Stimulated activated CD8-positive, alpha-beta memory T cell treated with anti-CD3 and anti-CD28 coated beads, Interleukin-7, amount 100 ng/mL, for 1 hour (primary cell): ENCODE measurements at regions not wholly inside any gene's neighbourhood (a gene's known extent, or its start where the extent isn't known, plus 50 kb on each side); places are given as distances from the start of the nearest gene placed in this dataset.

Source experiments
- DNase-seq, 2 donors: peaks; one replicate each; pipeline ENCODE4 v3.0.0-alpha.2; 2020; ENCODE audit warnings: low read depth in 2 of 2

DNA sequence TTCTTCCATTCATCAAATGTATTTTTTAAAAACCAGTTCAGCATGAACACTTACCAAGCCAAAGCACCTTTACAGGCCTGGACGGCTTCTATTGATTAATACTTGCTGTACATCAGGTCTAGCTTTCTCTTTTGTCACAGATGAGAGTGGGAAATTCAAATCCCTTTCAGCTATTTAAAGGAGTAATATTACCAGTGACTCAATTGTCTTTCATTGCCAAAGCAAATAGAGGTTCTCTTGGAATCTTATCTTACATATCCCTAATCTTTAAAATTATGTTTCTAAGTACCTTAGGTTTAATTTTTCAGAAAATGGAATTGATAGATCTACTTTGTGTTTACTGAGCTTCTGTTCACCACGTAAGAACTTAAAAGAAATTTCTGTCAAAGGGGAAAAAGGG, 922.9 kb downstream of the NSUN3 start:
- no peak for DNase-seq

DNA sequence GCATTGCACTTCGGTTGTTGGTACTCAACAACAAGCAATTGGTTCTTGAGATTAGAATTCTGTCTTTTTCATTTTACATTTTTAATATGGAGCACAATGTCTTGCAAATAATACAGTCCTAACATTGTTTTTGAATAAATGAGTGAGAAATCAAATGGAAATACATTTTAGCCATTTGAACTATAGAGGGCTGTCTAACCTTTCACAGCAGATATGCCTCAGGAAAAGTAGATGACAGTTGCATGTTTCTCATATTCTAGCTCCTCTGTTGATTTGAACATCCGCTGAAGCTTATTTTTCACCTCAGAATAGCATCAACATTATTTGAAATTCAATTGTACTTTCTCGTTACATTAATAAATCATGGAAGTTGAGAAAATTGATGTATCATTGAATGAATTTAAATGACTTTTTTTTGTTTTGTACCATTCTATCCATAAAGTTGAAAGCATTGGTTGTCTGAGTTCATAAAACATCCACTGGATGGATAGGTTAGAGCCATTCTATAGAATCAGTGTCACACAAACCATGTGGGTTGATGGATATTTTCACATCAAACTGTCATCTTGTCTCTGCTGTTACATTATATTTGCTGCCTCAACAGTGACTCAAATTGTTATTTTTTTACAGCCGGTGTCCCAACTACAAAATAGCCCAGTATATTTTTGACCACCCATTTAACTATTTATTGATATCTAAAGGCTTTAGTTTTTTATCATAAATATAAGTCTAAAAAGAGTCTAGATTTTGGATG, 928.3 kb downstream of the NSUN3 start:
- DNase-seq: no peak

DNA sequence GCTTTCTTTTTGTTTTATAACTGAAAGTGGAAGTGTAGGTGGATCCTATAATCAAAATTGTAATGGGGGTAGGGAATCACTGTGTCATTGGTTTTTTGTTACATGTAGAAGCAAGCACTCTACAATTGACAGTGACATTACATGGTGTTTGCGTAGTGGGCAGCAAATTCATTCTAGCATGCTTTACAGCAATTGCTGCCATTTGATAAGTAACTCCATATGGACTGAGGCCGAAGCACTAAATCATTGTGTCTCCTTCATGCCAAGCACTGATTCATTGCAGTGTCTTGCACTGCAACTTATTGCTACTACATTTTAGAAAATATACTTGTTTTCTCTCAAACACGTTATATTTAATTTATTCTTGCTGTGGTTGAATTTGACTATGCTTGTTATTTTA, 933.9 kb downstream of the NSUN3 start:
- no peak for DNase-seq

DNA sequence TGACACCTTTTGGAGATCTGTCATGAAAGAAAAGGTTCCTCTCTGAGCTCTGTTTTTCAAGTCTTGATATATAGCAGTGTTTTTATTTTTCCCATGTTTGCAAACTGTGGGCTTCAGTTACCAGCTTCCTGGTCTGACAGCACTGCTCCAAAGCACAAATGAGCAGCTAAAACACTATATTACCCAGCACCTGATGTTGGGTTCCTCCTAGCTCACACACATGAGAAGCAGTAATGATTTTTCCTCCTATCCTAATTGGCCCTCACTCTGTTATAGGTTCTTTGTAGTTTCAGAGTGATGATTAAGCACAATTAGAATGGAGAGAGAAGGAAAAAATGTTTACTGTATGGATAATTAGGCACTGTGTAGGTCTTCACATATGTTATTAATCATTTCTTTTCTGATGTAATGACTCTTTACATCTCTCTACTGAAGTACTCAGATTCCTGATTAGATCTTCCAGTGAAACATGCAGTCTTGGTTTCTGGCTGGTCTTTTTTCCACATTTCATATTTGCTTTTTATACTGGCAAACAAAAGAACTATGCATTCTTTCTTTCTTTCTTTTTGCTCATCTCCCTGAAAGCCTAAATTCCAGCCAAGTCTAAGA, 939.7 kb downstream of the NSUN3 start:
- no peak for DNase-seq

DNA sequence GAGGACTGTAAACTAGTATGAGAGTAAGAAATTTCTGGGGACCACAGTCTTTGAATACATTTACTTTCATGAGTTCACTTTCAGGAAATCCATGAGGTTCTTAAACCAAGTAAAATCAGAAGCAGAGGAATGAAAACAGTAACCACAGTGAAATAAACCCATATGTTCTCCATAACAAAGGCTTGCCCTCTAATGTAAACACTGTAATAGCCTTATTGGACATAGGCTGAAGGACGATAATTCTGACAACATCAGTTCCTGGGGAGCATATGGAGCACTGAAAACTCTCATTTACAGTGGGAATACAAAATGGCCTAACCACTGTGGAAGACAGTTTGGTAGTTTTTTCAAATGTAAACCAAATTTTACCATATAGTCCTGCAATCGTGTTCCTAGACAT, 965.8 kb downstream of the NSUN3 start:
- no peak for DNase-seq

DNA sequence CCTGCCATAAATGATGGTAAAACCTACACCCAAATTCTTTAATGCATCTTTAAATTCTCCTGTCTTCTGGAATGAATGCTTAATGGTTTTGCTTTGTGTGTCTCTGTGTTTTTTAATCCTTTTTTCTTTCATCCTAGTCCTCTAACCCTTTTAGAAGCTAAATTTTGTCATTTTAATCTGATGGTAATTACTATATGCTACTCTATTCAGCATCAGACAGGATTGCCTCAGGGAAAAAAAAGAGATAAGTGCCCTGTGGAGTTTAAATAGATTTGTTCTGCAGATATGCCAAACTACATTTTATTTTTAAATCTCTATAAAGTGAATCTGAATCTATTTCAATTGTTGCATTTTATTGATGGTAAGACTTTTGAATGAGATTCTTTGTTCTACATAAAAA, 966.8 kb downstream of the NSUN3 start:
- DNase-seq: no peak

DNA sequence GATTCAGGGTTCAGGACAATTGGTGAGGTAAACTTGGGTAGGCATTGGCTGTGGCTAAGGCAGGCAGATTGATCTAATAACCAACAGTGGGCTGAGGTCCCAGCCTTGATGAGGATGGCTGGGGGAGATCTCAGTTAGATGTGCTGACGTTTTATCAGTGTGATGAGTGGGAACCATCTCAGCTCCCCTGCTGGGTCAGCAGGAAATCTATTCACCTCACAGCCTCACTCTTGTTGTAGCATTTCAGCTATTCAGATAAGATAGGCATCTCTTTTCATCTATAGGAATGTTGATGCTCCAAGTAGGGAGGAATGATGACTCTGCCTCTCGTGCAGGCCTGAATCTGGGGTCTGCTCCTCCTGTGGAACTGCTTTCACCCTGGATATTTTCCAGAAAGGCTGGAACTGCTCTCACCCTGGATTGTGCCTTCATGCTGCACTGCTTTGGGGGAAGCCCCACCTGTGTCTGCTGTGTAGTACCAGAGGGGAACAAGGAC, 973.7 kb downstream of the NSUN3 start:
- no peak for DNase-seq

DNA sequence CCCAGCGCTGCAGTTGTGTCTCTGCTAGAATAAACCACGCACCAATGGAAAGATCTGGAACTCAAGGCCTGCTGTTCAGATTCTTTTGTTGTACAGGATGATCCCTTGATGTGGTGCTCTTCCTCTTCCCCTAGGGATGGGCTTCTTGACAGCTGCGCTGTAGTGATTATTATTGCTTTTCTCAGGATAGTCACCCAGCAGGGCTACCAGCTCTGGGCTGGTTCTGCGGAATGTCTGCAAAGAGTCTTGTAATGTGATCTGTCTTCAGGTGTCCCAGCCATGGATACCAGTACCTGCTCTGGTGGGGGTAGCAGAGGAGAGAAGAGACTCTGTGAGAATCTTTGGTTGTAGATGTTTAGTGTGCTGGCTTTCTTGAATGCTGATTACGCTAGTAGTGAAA, 974.2 kb downstream of the NSUN3 start:
- no peak for DNase-seq

DNA sequence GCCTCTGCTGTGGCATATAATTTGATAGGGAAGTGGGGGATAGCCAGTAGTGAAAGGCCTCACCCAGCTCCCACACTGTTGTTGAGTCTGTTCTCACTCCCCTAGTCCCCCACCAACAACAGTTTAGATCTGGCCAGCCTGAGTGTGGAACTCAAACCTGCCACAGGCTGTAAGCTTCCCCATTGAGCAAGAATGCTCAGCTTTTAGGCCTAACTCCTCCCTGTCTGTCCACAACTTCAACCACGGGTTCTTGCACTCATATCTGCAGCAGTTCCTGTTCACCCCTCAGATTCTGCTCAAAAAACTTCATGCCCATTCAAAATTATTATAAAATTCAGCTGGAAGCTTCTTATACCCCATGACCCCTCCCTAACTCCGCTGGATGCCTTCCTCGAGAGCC, 975.1 kb downstream of the NSUN3 start:
- no peak for DNase-seq

DNA sequence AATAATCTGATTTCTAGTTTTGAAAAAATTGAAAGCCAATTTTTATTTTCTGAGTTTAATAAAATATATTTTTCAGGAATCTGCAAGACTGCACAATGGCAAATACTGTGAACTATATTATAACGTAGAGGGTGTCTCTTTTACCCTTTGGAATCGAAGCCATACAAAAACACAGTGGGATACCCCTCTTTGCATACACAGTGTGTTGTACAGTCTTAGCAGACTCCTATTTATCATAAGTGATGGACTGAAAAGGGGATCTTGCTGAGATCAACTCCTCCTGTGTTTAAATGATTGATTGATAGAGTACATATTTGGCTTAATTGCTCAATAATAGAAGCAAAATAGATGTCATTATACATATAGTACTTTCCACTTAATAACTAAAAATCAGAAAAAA, 981.2 kb downstream of the NSUN3 start:
- no peak for DNase-seq

DNA sequence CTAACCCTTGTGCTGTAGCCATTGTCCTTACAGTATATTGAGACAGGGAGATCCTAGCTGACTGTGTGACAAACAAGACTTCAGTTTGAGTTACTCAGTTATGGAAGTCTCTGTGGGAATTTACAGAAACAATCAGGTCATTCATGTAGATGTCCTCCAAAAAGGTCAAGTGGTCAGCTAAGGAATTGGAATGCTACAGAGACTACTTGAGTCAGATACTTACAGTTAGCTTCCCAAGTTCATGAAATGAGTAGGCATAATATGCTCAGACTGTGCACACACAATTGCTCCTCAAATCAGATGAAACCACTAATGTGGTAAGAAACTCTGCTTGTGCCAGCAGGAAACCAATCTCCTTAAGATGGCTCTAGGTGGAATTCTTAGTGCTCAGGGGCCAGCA, 985.7 kb downstream of the NSUN3 start:
- no peak for DNase-seq

DNA sequence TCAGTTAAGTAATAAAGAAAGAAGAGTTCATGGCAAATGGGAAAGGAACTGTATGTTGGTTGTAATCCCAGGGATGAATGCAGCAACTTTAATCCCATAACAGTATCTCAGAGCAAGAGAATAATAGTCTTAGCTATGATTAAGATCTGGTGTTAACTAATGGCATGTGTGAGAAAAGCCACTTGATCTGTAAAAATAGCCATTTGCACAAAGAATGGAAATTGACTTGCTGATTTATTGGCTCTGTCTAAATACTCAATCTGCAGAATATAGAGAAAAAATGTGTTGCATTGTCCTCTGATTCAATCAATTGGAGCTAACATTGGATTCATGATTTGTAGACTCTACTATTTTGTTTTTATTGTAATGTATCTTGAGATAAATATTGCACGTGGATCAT, 987.0 kb downstream of the NSUN3 start:
- DNase-seq: no peak

DNA sequence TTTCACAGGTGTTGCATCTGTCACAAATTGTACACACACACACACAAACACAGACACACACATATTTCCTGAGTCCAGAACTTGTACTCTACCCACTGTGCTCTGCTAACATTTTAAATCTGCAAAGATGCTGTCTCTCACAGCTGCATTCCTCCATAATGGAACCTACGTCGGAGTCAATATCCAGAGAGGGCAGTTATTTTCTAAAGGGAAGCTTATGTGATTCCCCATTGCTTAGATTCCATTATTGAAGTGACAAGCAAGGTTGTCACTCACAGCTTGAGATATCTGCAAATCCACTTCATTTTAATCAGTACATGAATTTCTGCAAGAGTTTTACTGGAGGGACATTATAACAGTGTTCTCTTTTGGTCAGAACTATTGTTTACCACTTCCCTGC, 992.4 kb downstream of the NSUN3 start:
- no peak for DNase-seq

DNA sequence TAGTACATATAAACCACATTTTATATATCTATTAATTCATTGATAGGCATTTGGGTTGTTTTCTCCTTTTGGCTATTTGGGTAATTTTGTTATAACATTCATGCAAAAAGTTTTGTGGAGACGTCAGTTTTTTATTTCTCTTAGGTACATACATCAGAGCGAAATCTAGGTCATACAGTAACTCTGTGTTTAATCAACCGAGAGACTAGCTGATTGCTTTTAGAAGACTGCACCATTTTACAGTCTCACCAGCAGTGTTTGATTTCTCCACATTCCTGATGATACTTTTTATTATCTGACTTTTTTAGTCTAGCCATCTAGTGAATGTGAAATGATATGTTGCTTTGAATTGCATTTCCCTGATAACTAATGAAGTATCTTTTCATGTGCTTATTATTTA, 1019.3 kb downstream of the NSUN3 start:
- no peak for DNase-seq

DNA sequence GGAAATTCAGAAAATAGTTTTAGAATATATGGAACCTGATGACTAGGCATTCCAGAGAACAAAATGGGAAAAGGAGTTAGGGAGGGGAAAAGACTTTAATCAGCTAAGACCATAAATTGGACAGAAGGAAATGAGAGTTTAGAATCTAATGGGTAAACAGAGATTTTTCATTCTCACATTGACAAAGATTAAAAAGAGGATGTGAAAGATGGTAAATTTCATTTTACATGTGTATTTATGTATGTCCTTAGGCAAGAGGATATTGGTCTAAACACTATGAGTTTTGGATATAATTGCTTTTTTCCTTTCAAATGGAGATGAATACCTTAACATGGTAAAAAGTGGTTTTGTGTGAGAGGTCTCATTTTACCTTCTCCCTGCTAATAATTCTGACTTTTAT, 1021.9 kb downstream of the NSUN3 start:
- no peak for DNase-seq

DNA sequence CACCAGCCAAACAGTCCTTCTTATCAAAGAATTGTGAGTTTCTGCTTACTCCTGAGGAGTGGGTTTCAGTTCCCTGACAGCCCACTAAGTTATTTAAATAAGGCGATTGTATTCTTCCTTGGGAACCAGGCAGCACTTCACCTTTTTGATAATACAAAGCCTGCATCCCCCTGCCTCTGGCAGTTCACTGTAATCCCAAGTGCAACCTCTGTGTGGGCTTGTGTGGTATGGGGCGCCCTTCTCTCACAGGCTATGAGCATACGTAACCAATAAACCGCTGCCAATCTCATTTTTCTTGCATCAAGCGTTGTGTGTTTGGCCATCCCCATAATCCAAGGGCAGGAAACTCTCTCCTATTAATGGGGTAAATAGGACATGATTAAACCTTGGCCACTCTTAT, 1025.6 kb downstream of the NSUN3 start:
- no peak for DNase-seq

DNA sequence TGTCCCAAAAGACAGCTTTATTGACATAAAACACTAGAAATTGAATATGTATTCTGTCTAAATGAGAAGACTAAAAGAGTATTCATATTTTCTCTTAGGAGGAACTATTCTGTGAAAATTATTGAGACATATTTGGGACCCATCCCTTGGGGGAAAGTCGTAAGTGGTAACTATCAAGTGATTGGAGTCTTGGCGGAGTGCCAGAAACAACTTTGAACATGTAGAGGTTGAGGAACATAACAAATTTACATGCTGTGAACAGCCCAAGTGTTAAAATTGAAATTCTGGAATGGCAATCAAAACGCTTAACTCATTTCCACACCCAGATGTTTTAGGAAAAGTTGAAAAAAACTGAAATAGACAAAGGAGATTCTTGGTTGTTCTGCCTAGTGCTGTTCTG, 1034.6 kb downstream of the NSUN3 start:
- DNase-seq: no peak

DNA sequence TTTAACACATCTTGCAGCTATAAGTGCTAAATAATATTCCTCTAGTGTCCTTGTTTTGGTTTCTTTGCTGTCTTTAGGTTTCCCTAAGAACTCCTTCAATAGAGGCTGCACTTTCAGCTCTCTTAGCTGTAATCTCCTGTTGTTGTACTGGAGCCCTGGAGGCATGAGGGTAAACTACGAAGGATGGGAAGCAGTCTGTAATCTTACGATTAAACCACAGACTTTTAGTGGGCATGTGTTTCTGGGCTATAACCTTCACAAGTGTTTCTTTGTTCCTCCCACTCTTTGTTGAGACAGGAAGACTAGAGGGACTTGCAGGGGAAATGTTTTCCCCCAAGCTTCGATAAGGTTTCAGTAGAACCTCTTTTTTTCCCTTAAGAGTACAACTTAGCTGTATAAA, 1058.1 kb downstream of the NSUN3 start:
- DNase-seq: no peak

DNA sequence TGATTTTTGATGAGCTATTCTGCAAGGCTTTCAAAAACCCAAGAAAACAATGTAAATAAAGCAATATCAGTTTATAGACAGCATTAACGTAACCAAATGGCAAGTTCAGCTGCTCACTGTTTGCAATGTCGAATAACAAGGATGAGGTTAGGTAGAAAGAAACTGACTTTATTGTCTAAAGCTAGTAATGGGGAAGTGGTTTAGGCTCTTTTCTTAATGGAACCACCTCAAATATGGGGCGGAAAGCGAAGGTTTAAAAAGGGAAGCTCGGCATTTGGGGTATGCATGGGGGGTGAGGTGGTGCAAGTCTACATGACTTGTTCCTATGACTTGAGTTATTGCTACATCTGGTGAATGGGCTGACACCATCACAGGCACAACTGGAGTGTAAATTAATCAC, 1060.2 kb downstream of the NSUN3 start:
- DNase-seq: no peak

DNA sequence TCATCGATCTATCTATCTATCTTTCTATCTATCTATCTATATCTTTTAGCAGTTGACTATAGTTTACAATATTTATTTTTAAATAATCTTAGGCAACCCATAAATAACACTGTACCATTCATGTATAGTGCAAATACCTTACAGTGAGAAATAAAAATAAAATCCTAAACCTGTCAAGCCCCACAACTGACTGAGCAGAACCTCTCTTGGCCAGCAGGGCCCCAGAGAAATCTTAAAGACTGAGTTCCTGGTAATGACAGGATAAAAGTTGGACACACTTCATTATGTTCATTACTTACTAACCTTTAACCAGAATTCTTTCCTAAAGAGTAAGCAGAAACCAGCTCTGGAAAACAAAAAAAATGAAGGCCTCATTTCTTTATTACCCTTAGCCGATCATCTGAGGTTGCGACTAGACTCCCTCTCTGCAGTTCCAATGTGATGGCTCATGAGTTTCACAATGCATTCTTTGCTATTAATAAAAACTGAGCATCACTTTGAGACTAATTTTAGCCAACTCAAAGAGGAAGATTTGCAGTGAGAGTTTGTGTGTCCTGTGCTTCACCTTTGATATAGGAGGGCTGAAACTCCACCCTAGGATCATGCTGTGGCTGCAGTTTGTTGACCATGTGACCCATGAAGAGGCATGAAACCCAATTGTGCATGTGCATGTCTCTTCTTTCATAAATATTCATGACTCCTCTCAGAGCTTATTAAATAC, 1072.0 kb downstream of the NSUN3 start:
- no peak for DNase-seq

DNA sequence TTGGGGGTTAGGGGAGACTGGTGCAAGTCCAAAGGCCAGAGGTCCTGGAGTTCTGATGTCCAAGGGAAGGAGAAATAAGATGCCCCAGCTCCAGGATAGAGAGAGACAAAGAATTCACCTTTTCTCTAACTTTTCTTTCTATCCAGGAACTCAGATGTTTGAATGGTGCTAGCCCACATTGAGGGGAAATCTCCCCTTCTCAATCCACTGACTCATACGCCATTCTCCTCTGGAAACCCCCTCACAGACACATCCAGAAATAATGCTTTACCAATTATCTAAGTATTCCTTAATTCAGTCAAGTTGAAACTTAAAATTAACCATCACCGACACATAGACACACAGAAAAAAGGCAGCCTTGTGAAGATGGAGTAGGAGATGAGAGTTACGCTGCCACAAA, 1085.2 kb downstream of the NSUN3 start:
- DNase-seq: no peak

DNA sequence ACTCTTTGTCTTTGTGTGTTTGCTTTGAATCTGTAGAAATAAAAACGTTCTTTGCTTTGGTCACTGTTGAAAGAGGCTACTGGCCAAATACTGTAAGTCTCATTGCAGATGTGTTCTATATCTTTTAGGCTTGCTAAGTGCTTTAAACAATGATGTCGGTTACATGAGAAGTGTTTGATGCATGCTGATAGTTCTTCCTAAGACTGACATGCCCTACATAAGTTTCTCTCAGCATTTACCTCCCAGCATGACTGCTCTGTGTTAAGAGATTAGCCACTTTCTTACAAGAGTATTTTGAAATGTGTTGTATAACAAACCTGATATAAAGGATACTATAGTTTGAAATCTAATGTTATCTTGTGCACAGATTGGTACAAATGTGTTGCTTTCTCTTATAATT, 1088.7 kb downstream of the NSUN3 start:
- no peak for DNase-seq

DNA sequence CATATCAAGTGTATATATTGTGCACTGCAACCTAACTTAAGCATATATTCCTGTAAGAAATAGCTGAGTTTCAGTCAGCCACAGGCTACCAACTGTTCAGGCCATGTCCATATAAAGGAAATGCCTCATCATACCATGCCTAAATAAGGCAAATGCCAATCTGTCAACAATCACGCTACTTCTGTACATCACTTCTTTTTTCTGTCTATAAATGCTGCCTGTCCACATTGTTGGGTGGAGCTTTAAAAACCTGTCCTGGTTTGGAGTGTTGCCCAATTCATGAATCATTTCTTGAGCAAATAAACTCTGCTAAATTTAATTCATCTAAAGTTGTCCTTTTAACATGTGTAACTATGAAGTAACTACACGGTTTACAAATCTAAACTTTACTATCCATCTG, 1091.9 kb downstream of the NSUN3 start:
- DNase-seq: no peak
